ENCODE measurements at regions not wholly inside any gene's neighbourhood (a gene's known extent, or its start where the extent isn't known, plus 50 kb on each side); places are given as distances from the start of the nearest gene placed in this dataset.
"Not testable (repeated sequence)": the region's sequence is repeated elsewhere in the genome, so short reads cannot be mapped to it uniquely, and the experiment has no call there.

- no peak for DNase-seq
Measured at GRCh38 chr22:26770624-26771023, 113.2 kb downstream of the MIAT start.

- not testable (repeated sequence) for DNase-seq
Measured at GRCh38 chr22:26773054-26773453, 115.7 kb downstream of the MIAT start.

- no peak for DNase-seq
Measured at GRCh38 chr22:26775394-26775793, 118.0 kb downstream of the MIAT start.

GRCh38 chr22:26777156-26777801 is 119.9 kb downstream of the MIAT start:
- DNase-seq: no peak

- DNase-seq: no peak
Measured at GRCh38 chr22:26778372-26778771, 121.0 kb downstream of the MIAT start.

GRCh38 chr22:26779108-26779507 is 121.7 kb downstream of the MIAT start:
- DNase-seq: no peak

- DNase-seq: no peak
Measured at GRCh38 chr22:26779929-26780328, 122.5 kb downstream of the MIAT start.

GRCh38 chr22:26780521-26780920 is 123.1 kb downstream of the MIAT start:
- DNase-seq: no peak

GRCh38 chr22:26781062-26781461 is 123.7 kb downstream of the MIAT start:
- no peak for DNase-seq

- DNase-seq: no peak
Measured at GRCh38 chr22:26781596-26781995, 124.2 kb downstream of the MIAT start.

- no peak for DNase-seq
Measured at GRCh38 chr22:26783885-26784284, 126.5 kb downstream of the MIAT start.

- no peak for DNase-seq
Measured at GRCh38 chr22:26784772-26785171, 127.4 kb downstream of the MIAT start.

GRCh38 chr22:26785932-26786331 is 128.5 kb downstream of the MIAT start:
- DNase-seq: no peak

GRCh38 chr22:26786398-26786797 is 129.0 kb downstream of the MIAT start:
- DNase-seq: no peak

GRCh38 chr22:26789951-26790350 is 132.6 kb downstream of the MIAT start:
- DNase-seq: no peak

- no peak for DNase-seq
Measured at GRCh38 chr22:26792522-26792921, 135.1 kb downstream of the MIAT start.

GRCh38 chr22:26796785-26797184 is 139.4 kb downstream of the MIAT start:
- no peak for DNase-seq

GRCh38 chr22:26797910-26798309 is 140.5 kb downstream of the MIAT start:
- no peak for DNase-seq

- no peak for DNase-seq
Measured at GRCh38 chr22:26798462-26799065, 141.2 kb downstream of the MIAT start.

- DNase-seq: no peak
Measured at GRCh38 chr22:26800858-26801257, 143.5 kb downstream of the MIAT start.

- DNase-seq: no peak
Measured at GRCh38 chr22:26801449-26801848, 144.1 kb downstream of the MIAT start.

- no peak for DNase-seq
Measured at GRCh38 chr22:26804315-26804714, 146.9 kb downstream of the MIAT start.

- DNase-seq: no peak
Measured at GRCh38 chr22:26804911-26805539, 147.6 kb downstream of the MIAT start.

- DNase-seq: no peak
Measured at GRCh38 chr22:26806445-26807175, 149.2 kb downstream of the MIAT start.

Measured in NCI-H2081 treated with DMSO at 0.1 percent for 48 hours (cell line).